ENCODE measurements at regions not wholly inside any gene's neighbourhood (a gene's known extent, or its start where the extent isn't known, plus 50 kb on each side); places are given as distances from the start of the nearest gene placed in this dataset.

DNA sequence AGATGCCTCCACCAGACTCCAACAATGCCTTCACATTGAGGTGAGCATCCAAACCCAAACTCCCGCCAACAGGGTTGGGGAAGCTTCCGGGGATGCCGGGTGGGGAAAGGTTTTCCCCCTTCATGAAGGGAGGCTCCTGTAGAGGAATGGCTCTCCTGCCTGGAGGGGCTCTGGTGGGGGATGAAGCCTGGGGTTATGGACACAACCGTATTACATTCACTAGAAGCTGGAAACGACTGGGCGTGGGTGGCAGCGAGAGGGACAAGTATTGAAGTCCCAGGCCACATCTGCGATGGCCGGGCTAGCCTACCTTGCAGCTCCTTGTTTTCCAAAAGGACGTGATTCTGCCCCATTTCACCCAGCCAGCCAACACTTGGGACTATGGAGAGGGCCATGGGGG is 321.1 kb downstream of the C16orf95 start:
- DNase-seq (ENCODE audit: low read depth in 2 of 2) = no peak

DNA sequence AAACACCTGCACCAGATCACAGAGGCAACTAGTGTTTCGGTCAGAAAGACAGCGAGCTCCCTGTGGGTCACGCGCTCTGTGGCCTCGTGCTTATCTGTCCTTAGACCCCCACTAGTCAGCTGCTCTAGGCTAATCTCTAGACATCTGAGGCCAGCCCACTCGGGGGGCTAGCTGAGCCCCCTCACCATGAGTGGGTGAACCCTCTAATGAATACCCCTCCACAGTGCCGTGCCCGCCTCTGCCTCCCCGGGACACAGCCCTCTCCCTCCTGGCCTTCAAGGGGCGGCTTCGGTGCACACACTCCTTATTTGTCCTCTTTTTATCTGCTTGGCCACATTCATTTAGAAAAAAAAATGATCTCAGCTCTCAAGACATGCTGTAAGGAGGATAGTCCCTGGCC is 320.1 kb downstream of the C16orf95 start:
- no peak for DNase-seq (ENCODE audit: low read depth in 2 of 2)

DNA sequence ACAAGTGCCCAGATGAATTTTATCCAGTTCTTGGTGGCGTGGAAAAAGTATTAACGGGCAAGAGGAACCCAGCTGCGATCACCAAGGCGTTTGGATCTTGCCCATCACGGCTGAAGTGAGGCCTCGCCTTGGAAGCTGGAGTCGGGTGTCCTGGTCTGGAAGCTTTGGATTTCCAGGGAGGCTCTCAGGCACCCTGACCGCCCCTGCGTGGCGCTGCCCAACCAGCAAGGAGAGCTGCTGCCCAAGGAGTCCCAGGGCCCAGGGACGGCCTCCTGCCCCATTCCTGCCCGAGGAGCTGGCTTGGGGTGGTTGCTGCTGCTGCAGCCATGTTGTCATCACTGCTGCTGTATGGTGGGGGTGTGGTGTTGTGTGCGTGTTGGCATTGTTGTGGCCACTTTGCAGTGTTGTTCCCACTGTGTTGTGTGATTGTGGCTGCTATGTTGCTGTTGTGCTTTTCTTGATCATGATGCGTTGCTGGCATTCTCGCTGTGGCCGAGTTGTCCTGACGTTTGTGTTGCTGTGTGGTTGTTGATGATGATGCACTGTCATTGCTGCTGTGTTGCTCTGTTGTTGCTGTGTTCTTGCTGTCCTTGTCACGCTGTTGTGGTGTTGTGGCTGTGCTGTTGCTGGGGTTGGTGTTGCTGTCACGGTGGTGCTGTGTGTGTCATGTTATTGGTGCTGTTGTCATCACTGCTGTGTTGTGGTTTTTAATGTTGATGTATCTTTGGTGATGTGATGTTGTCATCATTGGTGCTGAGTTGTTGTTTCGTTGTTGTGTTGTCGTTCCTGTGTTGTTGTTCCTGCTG is 318.8 kb downstream of the C16orf95 start:
- no peak for DNase-seq (ENCODE audit: low read depth in 2 of 2)

DNA sequence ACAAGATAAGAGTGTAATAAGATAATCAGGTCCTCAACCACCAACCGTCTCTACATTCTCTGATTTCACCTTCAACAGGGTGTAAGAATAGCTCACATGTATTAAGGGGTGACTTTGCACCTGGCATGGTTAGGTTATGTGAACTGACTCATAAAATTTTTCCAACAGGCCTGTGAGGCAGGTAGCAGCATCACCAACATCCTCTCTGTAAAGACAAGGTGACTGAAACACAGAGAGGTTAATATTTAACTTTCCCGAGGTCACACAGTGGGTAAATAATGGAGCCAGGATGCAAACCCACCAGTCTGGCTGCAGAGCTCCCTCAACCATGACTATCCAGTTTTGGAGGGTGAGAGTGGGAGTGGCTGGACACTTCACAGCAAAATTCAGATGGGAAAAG is 317.2 kb downstream of the C16orf95 start:
- DNase-seq (ENCODE audit: low read depth in 2 of 2) = no peak

DNA sequence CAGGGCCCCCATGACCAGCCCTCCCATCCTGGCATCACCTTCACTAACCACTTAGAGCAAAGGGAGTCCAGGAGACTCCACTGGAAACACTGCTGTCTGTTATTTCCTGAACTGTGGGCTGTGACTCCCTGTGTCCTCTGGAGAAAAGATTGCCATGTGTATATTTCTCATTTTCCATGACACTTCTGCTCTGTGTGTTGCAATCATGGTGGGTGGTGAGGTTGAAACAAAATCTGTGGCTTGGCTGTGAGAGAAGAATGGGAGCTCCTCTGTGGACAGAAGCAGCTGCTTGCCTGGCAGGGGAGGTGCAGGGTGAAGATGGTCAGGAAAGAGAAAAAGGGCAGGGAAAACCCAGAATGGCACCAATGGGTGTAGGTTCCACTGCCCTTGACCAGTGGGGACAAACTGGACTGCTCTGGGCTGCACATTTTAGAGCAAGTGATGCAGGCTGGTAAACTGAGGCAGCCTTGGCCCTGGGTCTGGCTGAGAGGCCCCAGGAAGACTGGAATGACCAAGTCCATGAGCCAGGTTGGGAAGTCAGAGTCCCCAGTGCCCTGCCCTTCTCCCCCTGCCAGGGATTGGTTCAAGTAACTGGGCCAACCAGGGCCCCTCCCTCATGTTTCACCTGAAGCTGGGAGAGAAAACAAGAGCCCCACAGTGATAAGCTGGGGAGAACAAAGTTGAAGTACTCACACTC is 314.3 kb downstream of the C16orf95 start:
- DNase-seq (ENCODE audit: low read depth in 2 of 2) = no peak

DNA sequence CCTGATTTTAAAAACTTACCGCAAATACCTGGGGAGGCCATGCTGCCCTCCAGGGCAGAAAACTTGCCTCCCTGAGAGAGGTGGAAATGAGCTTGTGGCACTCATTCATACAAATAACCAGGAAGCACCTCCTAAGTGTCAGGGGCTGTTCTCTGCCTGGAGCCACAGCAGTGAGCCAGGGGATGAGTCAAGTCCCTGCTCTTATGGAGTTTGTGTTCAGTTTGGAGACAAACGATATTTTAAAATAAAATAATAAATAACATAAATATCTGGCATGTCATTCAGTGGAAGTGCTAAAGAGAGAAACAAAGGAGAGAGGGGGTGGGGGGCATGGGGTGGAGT is 313.8 kb downstream of the C16orf95 start:
- no peak for DNase-seq (ENCODE audit: low read depth in 2 of 2)

DNA sequence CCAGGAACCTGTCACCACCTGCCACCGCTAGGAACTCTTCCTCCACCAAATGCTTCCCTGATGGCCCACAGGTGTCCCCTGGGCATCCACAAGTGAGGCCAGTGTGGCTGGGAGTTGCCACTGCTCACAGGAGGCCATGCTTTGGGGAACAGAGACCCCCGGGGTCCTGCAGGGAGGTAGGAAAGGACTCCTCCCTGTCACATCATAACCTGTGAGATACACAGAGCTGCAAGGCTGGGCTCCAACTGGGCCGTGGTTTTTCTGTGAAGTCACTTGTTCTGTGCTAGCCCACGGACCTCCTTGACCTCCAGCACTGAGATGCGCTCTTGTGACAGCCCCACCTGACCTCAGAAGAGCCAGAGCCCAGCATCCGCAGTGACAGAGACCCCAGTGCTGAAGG is 311.2 kb downstream of the C16orf95 start:
- no peak for DNase-seq (ENCODE audit: low read depth in 2 of 2)

DNA sequence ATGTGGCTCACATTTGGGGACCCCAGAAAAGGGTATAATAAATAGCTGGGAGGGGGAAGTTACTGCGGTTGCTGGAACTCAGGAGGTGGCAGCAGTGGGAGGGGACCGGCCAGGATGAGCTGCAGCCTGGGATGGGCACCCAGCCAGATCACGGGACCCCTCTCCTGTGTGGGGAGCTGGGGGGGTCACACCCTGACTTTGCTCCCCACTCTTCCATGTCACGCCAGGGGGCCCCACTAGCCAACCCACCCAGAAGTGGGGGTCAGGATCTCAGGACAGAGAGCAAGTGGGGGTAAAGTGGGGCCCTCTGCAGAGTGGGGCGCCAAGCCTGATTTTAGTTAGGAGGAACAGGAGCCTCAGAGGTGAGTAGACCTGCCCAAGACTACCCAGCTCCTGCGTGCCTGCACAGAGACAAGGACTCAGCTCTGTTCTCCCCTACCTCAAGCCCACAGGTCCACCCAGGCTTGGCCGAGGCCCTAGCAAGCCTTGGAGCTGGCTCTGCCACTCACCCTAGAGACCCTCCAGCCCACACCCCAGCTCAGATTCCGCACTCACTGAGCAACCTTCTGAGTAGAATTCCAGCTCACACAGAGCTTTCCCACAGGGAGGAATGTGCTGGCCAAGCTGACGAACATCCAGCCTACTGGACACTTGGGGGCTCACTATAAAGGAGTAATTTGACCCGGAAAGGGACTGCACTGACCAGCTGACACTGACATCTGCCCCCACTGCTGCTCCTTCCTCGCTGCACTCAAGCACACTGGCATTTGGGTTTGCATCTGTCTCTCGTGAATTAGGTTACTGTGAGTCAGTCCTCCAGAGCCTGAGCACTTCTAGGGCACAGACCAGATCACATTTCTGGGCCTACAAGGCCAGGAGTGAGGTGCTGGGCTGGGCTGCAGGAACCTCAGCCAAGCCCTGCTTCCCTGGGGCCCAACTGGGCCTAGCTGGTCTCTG is 310.1 kb downstream of the C16orf95 start:
- no peak for DNase-seq (ENCODE audit: low read depth in 2 of 2)

DNA sequence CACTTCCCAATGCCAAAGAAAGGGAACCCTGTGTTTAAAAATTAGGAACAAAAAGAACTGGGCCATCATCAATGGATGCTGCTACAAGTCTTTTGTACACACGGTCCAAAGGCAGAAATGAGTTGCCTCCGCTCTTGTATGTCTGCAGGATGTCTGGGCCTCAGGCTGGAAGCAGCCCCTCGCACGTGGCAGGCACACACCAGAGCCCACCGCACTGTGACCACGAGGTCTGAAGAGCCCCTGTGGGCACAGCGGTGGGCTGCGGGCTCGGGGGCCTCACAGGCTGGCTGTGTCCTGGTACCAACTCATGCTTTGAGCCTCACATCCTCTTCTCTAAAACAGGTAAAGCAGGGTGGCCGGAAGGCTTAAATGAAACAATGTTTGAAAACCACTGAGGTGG is 309.3 kb downstream of the C16orf95 start:
- no peak for DNase-seq (ENCODE audit: low read depth in 2 of 2)

DNA sequence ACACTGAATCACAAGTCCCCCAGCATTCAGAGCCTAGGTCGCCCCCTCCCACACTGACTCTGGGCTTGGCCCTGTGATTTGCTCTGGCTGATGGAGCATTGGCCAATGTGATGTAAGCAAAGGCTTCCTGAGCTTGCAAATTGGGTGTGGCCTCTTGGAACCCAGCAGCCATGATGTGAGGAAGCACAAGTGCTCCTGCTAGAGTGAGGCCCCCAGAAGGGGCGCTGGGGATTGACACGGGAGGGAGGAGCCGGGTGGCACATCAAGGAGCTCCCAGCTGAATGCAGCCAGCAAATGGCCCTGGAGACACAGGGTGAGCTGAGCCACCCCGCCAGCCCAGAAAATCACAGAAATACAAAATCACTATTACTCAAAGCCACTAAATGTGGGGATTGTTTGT is 308.5 kb downstream of the C16orf95 start:
- no peak for DNase-seq (ENCODE audit: low read depth in 2 of 2)

DNA sequence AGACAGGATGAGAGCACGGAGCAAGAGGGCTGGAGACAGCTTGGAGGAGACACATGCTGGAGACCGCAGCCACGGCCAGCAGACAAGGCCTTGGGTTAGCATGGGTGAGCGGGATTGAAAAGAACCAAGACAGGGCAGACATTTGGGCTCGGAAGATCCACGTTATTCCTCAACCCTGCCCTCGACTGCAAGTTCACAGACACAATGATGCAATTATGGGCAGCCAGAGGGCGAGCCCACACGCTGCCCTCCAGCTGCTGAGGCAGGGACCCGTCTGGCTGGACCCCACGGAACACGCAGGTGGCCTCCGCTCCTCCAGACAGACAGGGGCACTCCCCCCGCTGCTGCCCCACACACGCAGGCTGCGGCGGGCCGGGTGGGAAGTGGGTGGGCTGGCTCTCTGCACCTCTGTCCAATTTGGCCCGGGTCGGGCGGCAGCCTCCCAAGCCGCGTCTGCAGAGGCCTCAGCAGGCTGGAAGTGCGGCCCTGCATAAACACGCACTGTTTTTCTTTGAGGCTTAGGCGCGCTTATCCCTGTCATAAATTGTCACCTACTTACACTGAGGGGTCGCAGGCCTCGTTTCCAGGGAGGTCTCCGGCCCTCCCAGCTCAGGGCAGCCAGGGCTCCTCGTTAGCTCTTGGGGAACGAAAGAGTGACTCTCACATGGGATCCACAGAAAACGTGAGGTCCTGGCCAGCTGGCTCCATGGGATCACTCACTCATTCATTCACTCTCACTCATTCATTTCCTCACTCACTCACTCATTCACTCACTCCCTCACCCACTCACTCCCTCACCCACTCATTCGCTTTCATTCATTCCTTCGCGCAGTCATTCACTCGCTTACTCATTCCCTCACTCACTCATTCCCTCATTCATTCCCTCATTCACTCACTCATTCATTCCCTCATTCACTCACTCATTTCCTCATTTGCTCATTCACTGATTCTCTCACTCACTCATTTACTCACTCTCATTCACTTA is 303.9 kb downstream of the C16orf95 start:
- DNase-seq (ENCODE audit: low read depth in 2 of 2) = no peak

DNA sequence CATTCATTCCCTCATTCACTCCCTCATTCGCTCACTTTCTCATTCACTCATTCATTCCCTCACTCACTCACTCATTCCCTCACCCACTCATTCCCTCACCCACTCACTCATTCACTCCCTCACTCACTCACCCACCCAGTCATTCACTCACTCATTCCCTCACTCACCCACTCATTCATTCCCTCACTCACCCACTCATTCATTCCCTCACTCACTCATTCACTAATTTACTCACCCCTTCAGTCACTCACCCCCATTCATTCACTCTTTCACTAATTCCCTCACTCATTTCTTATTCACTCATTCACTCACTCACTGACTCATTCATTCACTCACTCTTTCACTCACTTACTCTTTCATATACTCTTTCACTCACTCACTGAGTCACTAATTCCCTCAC is 303.1 kb downstream of the C16orf95 start:
- no peak for DNase-seq (ENCODE audit: low read depth in 2 of 2)

DNA sequence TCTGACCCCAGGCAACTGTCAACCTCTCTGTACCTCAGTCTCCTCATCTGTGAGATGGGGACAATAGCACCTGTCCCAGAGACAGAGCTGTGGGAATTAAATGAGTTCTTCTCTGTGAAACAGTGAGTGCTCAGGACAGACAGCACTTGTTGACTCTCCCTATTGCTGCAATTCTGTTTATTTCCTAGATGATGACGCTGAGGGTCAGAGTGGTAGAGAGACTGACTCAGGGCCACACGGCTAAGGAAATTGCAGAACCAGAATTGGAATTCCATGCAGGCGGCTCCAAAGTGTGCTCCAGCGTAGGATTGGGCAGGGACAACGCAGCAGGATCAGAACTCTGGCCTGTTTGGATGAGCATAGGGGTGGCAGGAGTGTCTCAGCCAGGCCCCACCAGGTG is 302.2 kb downstream of the C16orf95 start:
- no peak for DNase-seq (ENCODE audit: low read depth in 2 of 2)

DNA sequence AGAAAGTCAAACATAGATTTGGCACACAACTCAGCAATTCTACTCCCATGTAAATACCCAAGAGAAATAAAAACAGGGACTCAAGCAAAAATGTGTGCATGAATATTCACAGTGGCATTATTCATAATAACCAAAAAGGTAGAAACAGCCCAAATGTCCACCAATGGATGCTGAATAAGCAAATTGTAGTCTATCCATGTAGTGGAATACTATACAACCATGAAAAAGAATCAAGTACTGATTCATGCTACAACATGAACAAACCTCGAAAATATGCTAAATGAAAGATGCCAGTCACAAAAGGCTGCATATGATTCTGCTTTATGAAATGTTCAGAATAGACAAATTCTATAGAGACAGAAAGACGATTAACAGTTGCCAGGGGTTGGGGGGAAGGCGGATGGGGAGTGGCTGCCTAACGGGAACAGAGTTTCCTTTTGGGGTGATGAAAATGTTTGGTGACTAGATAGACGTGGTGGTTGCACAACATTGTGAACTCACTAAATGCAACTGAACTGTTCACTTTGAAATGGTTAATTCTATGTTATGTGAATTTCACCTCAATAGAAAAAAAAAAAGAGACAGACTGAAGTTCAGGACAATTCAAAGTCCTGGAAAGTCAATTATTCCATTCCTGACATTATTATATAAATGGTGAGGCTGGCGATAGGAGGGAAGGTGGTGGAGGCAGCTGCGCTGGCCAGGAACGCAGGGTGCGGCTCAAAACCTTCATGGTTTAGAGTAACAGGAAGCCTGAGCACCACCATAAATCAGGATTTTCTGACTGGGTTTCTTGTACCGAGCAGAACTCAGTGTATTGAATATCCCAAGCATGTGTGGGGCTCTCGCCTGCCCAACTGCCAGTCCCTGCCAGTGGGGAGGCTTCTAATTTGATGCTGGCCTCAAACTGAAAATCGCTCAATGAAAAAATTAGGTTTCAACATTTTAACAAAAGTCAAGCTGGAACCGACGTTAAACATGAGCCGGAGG is 300.9 kb downstream of the C16orf95 start:
- DNase-seq (ENCODE audit: low read depth in 2 of 2) = no peak

DNA sequence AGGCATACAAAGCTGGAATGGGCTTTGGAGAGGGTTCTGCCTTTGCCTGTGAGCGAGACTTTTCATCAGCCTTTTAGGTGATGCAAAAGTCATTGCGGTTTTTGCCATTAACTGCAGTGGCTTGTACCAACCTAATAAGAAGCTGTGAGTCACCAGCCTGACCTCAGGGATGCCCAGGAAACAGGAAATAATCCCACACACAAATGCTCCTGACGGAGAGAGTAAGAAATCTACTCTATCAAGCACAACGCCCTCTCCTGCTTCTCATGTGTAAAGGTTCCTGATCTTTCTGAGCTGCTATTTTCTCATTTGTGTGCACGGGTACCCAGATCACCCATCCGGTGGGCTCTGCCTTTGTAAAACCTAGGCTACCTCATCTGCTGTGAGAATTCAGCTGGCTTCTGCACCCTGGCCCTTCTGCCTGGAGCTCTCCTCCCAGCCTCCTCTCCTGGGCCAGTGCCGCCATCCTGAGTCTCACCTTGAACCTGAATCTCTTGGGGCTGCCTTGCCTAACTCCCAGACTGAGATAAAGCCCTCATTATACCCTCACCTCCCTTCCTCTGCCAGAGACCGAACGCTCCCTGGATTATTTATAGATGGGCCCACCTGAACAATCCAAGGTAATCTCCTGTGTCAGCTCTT is 299.7 kb downstream of the C16orf95 start:
- DNase-seq (ENCODE audit: low read depth in 2 of 2) = no peak

DNA sequence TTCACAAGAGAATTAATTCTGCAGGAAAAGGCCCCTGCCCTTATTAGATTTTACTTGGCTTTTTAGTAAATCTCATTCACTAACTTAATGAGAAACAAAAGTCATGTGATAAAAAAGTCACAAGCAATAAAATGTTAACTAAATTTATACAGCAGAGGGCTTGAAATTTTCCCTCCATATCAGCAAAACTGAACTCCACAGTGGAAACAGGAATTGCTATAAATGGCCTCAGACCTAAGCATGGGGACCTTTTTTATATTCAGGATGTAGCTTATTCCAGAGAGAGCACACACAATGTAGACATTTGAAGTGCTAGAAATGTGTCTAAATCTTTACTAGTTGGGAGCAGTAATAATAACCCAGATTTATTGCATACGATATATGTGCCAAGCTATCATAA is 291.5 kb downstream of the C16orf95 start:
- no peak for DNase-seq (ENCODE audit: low read depth in 2 of 2)

DNA sequence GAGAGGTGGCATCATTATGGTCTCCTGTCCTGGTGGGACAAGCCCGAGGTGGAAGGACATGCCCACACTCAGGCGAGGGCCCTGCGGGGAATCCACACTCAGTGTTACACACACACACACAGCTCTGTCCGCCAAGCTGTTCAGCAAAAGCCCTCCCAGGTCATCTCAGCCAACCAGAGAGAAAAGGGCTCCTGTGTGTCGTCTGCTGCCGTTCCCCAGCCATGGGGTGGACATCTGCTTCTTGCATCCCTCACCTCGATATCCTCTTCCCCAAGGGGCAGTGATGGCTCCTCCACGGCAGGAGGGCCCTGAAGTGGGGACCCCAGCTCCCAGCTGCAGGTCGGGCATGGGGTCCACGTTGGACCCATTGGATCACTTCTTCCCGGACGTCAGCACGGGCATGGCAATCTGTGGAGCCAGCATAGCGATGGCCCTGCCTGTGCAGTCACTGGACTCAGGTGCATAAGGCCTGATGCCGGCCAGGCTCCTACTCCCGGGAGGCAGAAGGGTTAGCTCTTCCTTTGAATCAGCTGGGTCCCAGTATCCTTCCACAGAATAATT is 290.1 kb downstream of the C16orf95 start:
- no peak for DNase-seq (ENCODE audit: low read depth in 2 of 2)

DNA sequence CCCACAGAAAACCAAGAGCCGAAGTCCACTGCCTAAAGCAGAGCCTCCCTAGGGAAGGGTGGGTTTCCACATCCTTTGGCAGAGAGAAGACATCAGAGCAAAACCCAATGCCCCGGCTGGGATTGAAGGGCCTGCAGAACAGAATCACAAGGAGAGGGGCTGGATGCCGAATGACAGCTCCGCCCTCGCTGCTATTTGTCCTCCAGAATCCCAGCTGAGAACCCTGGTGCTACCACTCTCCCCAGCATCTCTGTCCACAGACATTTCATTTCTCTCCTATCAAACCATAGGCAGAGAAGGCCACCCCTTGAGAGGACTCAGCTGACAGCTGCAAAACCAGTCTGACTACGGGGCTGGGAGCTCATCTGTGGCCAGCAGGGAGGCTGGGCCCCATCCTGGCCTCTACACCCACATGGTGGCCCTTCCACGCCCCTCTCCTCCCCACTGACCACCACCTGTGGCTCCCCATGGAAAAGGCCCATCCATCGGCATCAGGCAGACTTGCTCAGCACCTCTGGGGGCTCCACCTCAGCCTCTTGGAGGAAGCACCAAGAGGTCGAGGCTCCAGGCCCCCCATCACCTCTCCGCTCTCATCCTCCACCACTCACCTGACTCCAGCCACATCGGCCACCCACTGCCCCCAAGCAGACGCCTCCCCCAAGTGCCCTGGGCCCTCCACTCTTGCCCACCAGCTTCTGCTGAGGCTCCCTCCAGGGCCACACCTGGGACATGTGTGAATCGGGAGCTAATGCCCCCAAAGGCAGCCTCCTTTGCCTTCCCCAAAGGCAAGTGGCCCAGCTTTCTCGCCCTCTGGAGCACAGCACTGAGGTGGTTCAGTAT is 288.5 kb downstream of the C16orf95 start:
- no peak for DNase-seq (ENCODE audit: low read depth in 2 of 2)
